ENCODE measurements at regions not wholly inside any gene's neighbourhood (a gene's known extent, or its start where the extent isn't known, plus 50 kb on each side); places are given as distances from the start of the nearest gene placed in this dataset.

DNA sequence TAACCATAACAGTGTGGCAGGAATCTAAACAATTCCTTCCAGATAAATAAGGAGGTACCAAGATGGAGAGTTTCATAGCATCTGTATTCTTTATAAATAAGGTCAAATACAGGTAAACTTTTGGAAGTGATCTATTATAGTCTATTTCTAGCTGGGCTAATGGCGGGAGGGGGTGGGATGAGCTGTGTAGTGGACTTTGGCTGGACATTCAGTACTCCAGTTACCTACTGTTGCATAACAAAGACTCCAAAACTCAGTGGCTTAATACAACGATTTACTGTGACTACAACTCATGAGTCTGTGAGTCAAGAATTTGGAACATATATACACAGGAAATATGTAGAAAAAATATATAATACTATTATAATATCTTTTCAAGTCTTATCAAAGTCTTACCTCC lies 496.1 kb downstream of the BCL11B start:
- no peak for DNase-seq (ENCODE audit: low read depth, low spot score)
- dilution Hi-C loops (cut with MboI; ENCODE audit: extremely low pct_ligation_motif_present, low sequenced_read_pairs), result no loop called here
- CTCF ChIA-PET, result no interaction called here
- Histone ChIP-seq H3K9me3 (replicated peaks; ENCODE audit: control insufficient read depth, insufficient read depth, low read length) (peaks cover 2% of the 10 kb centered on the region), H3K27me3 (ENCODE audit: control insufficient read depth in 2 of 2, insufficient read depth in 2 of 2, low read length in 2 of 2) (no peaks in the 10 kb centered on the region), H3K9ac (replicated peaks; ENCODE audit: extremely low read depth, insufficient read depth, low read length) (no peak overlapping the region), H3K4me2 (ENCODE audit: insufficient read depth, low read length) (no peak overlapping the region), H3K9me1 (replicated peaks; ENCODE audit: control insufficient read depth, extremely low read depth, insufficient read depth, low read length) (no peaks in the 10 kb centered on the region), H3K4me1 (ENCODE audit: control insufficient read depth, extremely low read depth, insufficient read depth, low read length) (no peaks in the 10 kb centered on the region), H3K36me3 (ENCODE audit: control insufficient read depth in 2 of 2, extremely low read depth in 1 of 2, insufficient read depth in 2 of 2, low read length in 2 of 2) (no peaks in the 10 kb centered on the region), H3K27ac (ENCODE audit: insufficient read depth, low read depth, low read length) (no peak overlapping the region), H3K79me2 (ENCODE audit: control insufficient read depth, insufficient read depth, low read length) (no peaks in the 10 kb centered on the region), H3K4me3 (replicated peaks in 1 of 3; ENCODE audit: insufficient read depth in 1 of 3, low read depth in 1 of 3, low read length in 3 of 3) (no peak overlapping the region), H2AFZ (ENCODE audit: low read depth, low read length) (no peak overlapping the region), H4K20me1 (replicated peaks; ENCODE audit: control insufficient read depth, extremely low read depth, insufficient read depth, low read length) (no peaks in the 10 kb centered on the region)
- BruUV-seq (replicated peaks), result no TSS peak
- POLR2A ChIA-PET, result no interaction called here
- TF ChIP-seq JUN (IDR thresholded peaks at IDR 0.05; ENCODE audit: borderline replicate concordance, insufficient read depth, insufficient read length, low read depth) (no peak), POLR2AphosphoS5 (IDR thresholded peaks at IDR 0.05; ENCODE audit: insufficient read depth, low read depth, low read length) (no peak), MYC (IDR thresholded peaks at IDR 0.05; ENCODE audit: low read depth, low read length) (no peak), GATA2 (IDR thresholded peaks at IDR 0.05; ENCODE audit: insufficient read depth, insufficient read length, low read depth, low read length) (no peak), FOS (IDR thresholded peaks at IDR 0.05; ENCODE audit: borderline replicate concordance, insufficient read depth, low read length) (no peak), POLR2A (IDR thresholded peaks at IDR 0.05; ENCODE audit: low read depth, low read length) (no peak), EZH2 (IDR thresholded peaks at IDR 0.05; ENCODE audit: borderline replicate concordance, low read depth, low read length, severe bottlenecking) (no peak)
- TF ChIP-seq, protein P1, sequence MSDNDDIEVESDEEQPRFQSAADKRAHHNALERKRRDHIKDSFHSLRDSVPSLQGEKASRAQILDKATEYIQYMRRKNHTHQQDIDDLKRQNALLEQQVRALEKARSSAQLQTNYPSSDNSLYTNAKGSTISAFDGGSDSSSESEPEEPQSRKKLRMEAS (IDR thresholded peaks at IDR 0.05; ENCODE audit: insufficient read depth, insufficient read length), result no peak
- TF ChIP-seq, protein P2, sequence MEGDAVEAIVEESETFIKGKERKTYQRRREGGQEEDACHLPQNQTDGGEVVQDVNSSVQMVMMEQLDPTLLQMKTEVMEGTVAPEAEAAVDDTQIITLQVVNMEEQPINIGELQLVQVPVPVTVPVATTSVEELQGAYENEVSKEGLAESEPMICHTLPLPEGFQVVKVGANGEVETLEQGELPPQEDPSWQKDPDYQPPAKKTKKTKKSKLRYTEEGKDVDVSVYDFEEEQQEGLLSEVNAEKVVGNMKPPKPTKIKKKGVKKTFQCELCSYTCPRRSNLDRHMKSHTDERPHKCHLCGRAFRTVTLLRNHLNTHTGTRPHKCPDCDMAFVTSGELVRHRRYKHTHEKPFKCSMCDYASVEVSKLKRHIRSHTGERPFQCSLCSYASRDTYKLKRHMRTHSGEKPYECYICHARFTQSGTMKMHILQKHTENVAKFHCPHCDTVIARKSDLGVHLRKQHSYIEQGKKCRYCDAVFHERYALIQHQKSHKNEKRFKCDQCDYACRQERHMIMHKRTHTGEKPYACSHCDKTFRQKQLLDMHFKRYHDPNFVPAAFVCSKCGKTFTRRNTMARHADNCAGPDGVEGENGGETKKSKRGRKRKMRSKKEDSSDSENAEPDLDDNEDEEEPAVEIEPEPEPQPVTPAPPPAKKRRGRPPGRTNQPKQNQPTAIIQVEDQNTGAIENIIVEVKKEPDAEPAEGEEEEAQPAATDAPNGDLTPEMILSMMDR (IDR thresholded peaks at IDR 0.05; ENCODE audit: extremely low read depth in 1 of 2, insufficient read depth in 1 of 2, low read depth in 1 of 2, low read length in 2 of 2), result no peak
- FAIRE-seq, result no peak
- intact Hi-C loops (cut with micrococcal nuclease), result no loop called here
